ENCODE measurements at regions not wholly inside any gene's neighbourhood (a gene's known extent, or its start where the extent isn't known, plus 50 kb on each side); places are given as distances from the start of the nearest gene placed in this dataset.

DNA sequence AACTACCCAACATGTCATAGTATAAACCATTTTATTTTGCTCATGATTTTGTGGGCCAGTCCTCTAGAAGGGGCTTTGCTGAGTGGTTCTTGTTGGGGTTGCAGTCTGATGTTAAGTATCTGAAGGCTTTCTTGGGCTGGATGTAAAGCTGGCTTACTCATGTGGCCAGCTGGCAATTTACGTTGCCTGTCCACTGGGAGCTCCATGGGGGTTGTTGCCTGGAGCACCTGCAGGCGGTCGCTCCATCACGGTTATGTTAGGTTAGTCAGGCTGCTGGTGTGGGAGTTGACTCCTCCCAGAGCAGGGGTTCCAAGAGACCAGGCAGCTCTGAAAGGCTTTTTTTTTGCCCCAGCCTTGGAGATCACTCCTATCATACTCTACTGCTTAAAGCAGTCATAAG, 98.1 kb downstream of the NR1D2 start:
- intact Hi-C loops (cut with DNase I): no loop called here
- Histone ChIP-seq H3K4me3 (no peak overlapping the region), H3K36me3 (no peaks in the 10 kb centered on the region), H3K9me3 (no peaks in the 10 kb centered on the region), H3K4me1 (peaks cover 15% of the 10 kb centered on the region), H3K27ac (peak overlapping the region; percentile 65), H3K27me3 (ENCODE audit: low read depth) (no peaks in the 10 kb centered on the region)
- DNase-seq (no peak), ATAC-seq (no peak)
- TF ChIP-seq, protein P1, sequence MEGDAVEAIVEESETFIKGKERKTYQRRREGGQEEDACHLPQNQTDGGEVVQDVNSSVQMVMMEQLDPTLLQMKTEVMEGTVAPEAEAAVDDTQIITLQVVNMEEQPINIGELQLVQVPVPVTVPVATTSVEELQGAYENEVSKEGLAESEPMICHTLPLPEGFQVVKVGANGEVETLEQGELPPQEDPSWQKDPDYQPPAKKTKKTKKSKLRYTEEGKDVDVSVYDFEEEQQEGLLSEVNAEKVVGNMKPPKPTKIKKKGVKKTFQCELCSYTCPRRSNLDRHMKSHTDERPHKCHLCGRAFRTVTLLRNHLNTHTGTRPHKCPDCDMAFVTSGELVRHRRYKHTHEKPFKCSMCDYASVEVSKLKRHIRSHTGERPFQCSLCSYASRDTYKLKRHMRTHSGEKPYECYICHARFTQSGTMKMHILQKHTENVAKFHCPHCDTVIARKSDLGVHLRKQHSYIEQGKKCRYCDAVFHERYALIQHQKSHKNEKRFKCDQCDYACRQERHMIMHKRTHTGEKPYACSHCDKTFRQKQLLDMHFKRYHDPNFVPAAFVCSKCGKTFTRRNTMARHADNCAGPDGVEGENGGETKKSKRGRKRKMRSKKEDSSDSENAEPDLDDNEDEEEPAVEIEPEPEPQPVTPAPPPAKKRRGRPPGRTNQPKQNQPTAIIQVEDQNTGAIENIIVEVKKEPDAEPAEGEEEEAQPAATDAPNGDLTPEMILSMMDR (IDR thresholded peaks at IDR 0.05): no peak

DNA sequence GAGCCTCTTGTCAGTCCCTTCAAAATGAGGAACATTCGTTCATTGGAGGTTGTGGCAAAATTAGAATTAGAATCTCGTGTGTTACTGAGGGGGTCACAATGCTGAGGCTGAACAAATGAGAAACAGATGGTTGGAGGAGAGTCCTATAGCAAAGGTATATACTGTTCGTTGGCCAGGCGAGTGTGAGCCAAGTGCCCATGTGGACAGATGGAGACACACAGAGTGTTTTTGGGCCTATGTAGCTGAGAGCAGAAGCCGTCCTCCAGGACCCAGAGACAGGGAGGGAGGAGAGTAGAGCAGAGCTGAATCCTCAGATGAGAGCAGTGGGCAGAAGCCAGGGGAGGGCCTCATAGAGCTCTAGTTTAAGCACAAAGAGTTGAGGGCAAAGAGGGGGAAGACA, 98.9 kb downstream of the NR1D2 start:
- Histone ChIP-seq H3K4me1 (peaks cover 15% of the 10 kb centered on the region), H3K27me3 (ENCODE audit: low read depth) (no peaks in the 10 kb centered on the region), H3K36me3 (no peaks in the 10 kb centered on the region), H3K4me3 (no peak overlapping the region), H3K27ac (no peak overlapping the region), H3K9me3 (no peaks in the 10 kb centered on the region)
- intact Hi-C loops (cut with DNase I): no loop called here
- no peak for ATAC-seq
- no peak for DNase-seq
- TF ChIP-seq, protein P1 (IDR thresholded peaks at IDR 0.05): no peak

DNA sequence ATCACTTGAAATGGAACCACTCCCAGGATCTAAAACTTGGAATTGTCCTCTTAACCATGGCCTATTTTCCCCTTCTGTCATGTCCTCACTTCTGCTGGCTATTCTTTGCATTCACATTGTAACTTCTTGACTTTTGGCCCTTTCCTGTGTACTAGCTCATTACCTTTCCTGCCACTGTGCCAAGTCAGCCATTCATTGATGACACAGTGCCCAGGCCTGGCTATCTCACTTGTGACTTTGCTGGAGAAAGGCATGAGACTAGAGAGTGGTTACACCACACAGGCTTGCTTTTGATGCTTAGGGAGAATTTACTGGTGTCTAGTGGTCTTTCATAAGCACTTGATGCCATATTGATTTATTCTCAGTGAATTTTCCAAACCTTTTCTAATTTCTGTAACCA, 101.1 kb downstream of the NR1D2 start:
- TF ChIP-seq, protein P1 (IDR thresholded peaks at IDR 0.05): no peak

DNA sequence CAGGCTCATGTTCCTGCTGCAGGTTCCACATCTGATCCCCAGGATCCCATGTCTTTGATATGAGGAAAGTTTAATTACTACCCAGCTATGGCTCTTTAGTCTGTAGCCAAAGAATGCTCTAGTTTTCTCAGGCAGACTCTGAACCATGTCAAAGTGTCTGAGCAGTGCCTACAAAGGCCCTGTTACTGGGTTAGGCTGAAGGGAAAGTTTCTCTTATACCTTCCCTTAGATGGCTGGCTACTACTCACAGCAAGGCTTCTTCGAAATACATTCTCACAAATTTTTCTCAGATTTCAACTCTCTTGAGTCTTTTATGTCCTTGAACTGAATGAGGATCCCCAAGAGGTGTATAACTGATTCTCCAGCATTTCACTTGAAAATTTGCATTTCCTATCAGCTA, 102.4 kb downstream of the NR1D2 start:
- peak overlapping the region; percentile 46 for H3K27ac ChIP-seq
- DNase-seq: no peak
- no peaks in the 10 kb centered on the region for H3K27me3 ChIP-seq (ENCODE audit: low read depth)
- no peak overlapping the region for H3K4me3 ChIP-seq
- H3K36me3 ChIP-seq: no peaks in the 10 kb centered on the region
- TF ChIP-seq, protein P1 (IDR thresholded peaks at IDR 0.05): no peak
- H3K4me1 ChIP-seq: peaks cover 7% of the 10 kb centered on the region
- no peaks in the 10 kb centered on the region for H3K9me3 ChIP-seq
- ATAC-seq: no peak
- intact Hi-C loops (cut with DNase I): no loop called here

More for the DNA sequence above, 101.1 kb downstream of the NR1D2 start:
- Histone ChIP-seq H3K27ac (no peak overlapping the region), H3K27me3 (ENCODE audit: low read depth) (no peaks in the 10 kb centered on the region), H3K4me3 (no peak overlapping the region), H3K9me3 (no peaks in the 10 kb centered on the region), H3K36me3 (no peaks in the 10 kb centered on the region), H3K4me1 (peaks cover 15% of the 10 kb centered on the region)
- ATAC-seq (no peak), DNase-seq (no peak)
- intact Hi-C loops (cut with DNase I): no loop called here

DNA sequence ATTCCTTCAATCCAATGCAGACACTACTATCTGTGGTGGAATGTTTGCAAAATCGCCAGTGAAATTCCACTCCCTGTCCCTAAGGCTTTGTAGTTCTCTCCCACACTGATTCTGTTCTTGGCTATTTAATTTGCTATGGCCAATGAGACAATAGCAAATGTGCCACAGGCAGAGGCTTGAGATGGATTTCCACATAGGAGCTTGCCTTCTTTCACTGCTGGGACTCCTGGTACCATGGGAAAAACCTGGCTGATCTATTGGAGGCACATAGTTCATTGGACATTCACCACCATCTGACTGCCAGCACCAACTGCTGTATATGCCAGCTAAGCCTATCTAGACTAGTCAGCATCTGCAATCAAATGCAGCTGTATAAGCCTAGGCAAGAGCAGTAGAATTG, 103.8 kb downstream of the NR1D2 start:
- Histone ChIP-seq H3K27me3 (ENCODE audit: low read depth) (no peaks in the 10 kb centered on the region), H3K9me3 (no peaks in the 10 kb centered on the region), H3K27ac (no peak overlapping the region), H3K4me1 (peaks cover 7% of the 10 kb centered on the region), H3K4me3 (no peak overlapping the region), H3K36me3 (no peaks in the 10 kb centered on the region)
- ATAC-seq (no peak), DNase-seq (no peak)
- TF ChIP-seq, protein P1 (IDR thresholded peaks at IDR 0.05): no peak
- intact Hi-C loops (cut with DNase I): no loop called here

DNA sequence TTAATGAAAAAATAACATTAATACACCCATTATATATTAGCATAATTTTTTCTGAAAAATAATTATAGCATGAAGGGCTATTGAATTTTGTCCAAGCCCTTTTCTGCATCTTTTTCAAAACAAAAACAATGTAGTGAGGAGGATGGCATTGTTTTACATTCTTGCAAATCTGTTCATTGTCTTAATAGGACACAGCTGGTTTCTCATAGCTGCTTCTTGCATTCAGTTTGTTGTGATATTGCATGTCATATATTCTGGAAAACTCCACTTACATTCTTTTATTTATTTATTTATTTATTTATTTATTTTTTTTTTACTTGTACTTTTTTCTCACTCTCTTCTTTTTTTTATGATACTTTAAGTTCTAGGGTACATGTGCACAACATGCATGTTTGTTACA, 107.4 kb downstream of the NR1D2 start:
- H3K27ac ChIP-seq: no peak overlapping the region
- no peaks in the 10 kb centered on the region for H3K9me3 ChIP-seq
- intact Hi-C loops (cut with DNase I): no loop called here
- peaks cover 4% of the 10 kb centered on the region for H3K4me1 ChIP-seq
- TF ChIP-seq, protein P1 (IDR thresholded peaks at IDR 0.05): no peak
- DNase-seq (no peak), ATAC-seq (no peak)
- H3K36me3 ChIP-seq: no peaks in the 10 kb centered on the region
- H3K4me3 ChIP-seq: no peak overlapping the region
- H3K27me3 ChIP-seq (ENCODE audit: low read depth): no peaks in the 10 kb centered on the region
